ENCODE measurements at regions not wholly inside any gene's neighbourhood (a gene's known extent, or its start where the extent isn't known, plus 50 kb on each side); places are given as distances from the start of the nearest gene placed in this dataset.

DNA sequence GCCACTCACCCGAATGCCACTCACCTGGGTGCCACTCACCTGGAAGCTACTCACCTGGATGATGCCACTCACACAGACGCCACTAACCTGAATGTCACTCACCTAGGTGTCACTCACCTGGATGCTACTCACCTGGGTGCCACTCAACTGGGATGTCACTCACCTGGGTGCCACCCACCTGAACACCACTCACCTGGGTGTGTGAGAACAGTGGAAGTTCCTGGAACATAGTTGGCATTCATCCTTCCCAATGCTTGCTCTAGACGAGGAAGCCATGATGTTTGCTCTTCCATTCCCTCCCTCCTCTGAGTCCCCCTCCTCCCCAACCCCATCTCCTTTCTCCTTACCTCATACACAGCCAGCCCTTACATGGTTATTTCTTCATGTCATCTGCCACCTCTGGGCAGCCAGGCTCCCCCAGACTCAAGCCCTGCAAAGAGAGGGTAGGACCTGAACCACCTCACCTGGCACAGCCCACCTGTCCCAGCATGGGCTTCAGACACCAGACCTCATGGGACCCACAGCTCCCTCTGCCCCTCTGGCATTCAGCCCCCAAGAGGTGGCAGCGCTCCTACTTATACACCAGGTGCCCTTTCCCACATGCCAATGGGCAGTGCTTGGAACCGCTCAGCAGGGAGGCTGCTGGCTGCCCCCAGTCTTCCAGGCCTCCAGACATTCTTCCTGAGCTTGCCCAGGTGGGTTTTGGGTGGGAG, 171.8 kb upstream of the FOXF1 start:
- no peaks in the 10 kb centered on the region for H3K36me3 Mint-ChIP-seq (ENCODE audit: unreplicated experiment)
- H3K27me3 Mint-ChIP-seq (ENCODE audit: unreplicated experiment), result peaks cover 35% of the 10 kb centered on the region
- H3K27ac Mint-ChIP-seq (ENCODE audit: unreplicated experiment), result no peak overlapping the region
- H3K4me1 Mint-ChIP-seq (ENCODE audit: unreplicated experiment), result no peaks in the 10 kb centered on the region
- no peak for TF ChIP-seq CTCF (IDR thresholded peaks at IDR 0.05)
- no peaks in the 10 kb centered on the region for H3K9me3 Mint-ChIP-seq (ENCODE audit: unreplicated experiment)
- DNase-seq (ENCODE audit: extremely low spot score, unreplicated experiment), result no peak
- no peak overlapping the region for H3K4me3 Mint-ChIP-seq (ENCODE audit: unreplicated experiment)

GRCh38 chr16:86342161-86342834, 168.0 kb upstream of the FOXF1 start:
- no peak for DNase-seq (ENCODE audit: extremely low spot score, unreplicated experiment)
- peaks cover 58% of the 10 kb centered on the region for H3K27me3 Mint-ChIP-seq (ENCODE audit: unreplicated experiment)
- TF ChIP-seq CTCF (IDR thresholded peaks at IDR 0.05), result no peak
- H3K4me3 Mint-ChIP-seq (ENCODE audit: unreplicated experiment), result no peak overlapping the region
- no peaks in the 10 kb centered on the region for H3K36me3 Mint-ChIP-seq (ENCODE audit: unreplicated experiment)
- H3K4me1 Mint-ChIP-seq (ENCODE audit: unreplicated experiment), result no peaks in the 10 kb centered on the region
- H3K9me3 Mint-ChIP-seq (ENCODE audit: unreplicated experiment), result no peaks in the 10 kb centered on the region
- no peak overlapping the region for H3K27ac Mint-ChIP-seq (ENCODE audit: unreplicated experiment)

DNA sequence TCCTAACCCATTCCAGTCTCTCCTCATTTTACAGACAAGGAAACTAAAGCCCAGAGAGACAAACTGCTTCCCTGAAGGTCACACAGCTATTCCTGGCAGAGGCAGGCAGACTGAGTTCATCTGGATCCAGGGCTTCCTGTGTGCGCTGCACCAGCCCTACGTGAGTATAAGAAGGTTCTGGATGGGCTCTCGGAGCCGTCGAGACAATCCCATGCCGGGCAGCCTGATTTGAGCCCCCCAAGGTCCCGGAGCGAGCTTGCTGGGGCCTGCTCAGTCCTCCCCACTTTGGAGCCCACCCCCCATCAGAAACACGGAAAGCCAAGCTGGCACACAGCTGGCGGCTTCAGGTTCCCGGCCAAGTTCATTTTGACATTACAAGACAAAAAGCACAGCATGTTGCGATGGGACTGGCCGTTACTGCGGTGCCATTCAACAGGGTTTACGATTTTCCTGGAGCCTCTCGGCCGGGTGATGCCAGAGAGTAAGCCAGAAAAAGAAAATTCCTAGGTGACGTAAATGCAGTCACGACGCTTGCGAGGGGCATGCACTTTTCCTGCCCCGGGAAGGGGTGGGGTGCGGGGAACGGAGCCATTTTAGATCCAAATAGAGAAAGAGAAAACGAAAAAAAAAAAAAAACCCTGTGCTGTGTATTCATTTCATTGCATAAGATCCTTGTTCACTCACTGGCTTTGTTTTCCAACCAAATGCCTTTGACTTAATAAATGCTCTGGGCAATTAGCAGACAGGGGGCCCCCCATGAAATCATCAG, 167.1 kb upstream of the FOXF1 start:
- Mint-ChIP-seq H3K9me3 (ENCODE audit: unreplicated experiment) (no peaks in the 10 kb centered on the region), H3K36me3 (ENCODE audit: unreplicated experiment) (no peaks in the 10 kb centered on the region), H3K4me1 (ENCODE audit: unreplicated experiment) (no peaks in the 10 kb centered on the region), H3K27ac (ENCODE audit: unreplicated experiment) (no peak overlapping the region), H3K27me3 (ENCODE audit: unreplicated experiment) (peaks cover 62% of the 10 kb centered on the region), H3K4me3 (ENCODE audit: unreplicated experiment) (no peak overlapping the region)
- no peak for TF ChIP-seq CTCF (IDR thresholded peaks at IDR 0.05)
- DNase-seq (ENCODE audit: extremely low spot score, unreplicated experiment), result no peak

DNA sequence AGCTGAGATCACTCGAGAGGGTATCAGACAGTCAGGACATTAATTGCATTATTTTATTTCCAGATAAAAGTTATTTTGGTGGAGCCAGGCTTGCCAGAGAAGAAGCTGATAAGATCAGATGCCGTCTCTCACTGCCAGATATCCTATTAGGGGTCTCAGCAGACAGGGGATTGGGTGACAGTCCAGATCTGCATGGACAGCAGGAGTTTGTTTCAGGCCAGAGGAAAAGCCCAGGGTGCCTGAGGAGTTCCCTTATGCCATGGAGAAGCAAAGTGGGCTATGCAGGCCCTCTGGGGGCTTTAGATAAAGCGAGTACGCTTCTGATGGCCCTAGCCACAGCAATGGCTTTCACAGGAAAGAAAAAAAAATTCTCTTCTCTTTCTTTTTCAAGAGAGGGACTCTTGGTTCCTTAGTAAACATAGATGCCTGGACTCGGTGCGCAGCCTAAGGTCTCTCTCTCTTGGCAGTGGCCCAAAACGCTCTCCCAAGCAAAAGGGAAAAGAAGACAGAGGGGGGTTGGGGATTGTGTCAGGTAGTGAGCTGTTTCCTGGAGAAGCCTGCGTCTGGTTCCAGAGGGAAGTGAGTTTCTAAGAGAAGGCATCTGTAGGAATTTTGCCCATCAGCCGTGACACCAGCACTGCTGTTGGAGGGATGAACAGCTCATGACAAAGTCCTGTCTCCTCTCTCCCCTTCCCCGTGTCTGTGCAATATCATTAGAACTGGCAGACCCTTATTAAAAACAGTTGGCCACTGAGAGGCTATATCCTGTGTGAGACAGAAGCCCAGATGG, 166.3 kb upstream of the FOXF1 start:
- Mint-ChIP-seq H3K27me3 (ENCODE audit: unreplicated experiment) (peaks cover 65% of the 10 kb centered on the region), H3K27ac (ENCODE audit: unreplicated experiment) (no peak overlapping the region)

More for the DNA sequence above, 166.3 kb upstream of the FOXF1 start:
- Mint-ChIP-seq H3K9me3 (ENCODE audit: unreplicated experiment) (no peaks in the 10 kb centered on the region), H3K4me3 (ENCODE audit: unreplicated experiment) (no peak overlapping the region), H3K36me3 (ENCODE audit: unreplicated experiment) (no peaks in the 10 kb centered on the region), H3K4me1 (ENCODE audit: unreplicated experiment) (no peaks in the 10 kb centered on the region)
- no peak for DNase-seq (ENCODE audit: extremely low spot score, unreplicated experiment)
- TF ChIP-seq CTCF (IDR thresholded peaks at IDR 0.05), result no peak
